Liver (tissue), 8 donors: ENCODE measurements at regions not wholly inside any gene's neighbourhood (a gene's known extent, or its start where the extent isn't known, plus 50 kb on each side); places are given as distances from the start of the nearest gene placed in this dataset.

Source experiments
- DNase-seq: peaks from one replicate; pipeline ENCODE4 v3.0.0-alpha.2; 2017; ENCODE audit warnings: low spot score
- H3K27ac ChIP-seq, 2 donors: one replicate each; pipeline ENCODE4 v1.7.0; 2013; ENCODE audit warnings: inconsistent platforms in 2 of 2, low read length in 2 of 2, control low read depth in 1 of 2, low read depth in 1 of 2, mild to moderate bottlenecking in 1 of 2
- H3K27me3 ChIP-seq, 4 donors: one replicate each; pipeline versions ENCODE4 v1.6.1 to v1.7.0; 2013; ENCODE audit warnings: low read length in 3 of 4, inconsistent platforms in 1 of 4, mild to moderate bottlenecking in 1 of 4, moderate library complexity in 1 of 4; ENCODE audit not compliant: control insufficient read depth in 4 of 4, insufficient read depth in 4 of 4
- H3K36me3 ChIP-seq, 4 donors: one replicate each; pipeline versions ENCODE4 v1.6.1 to v1.7.0; 2013; ENCODE audit warnings: low read length in 3 of 4, mild to moderate bottlenecking in 3 of 4, low read depth in 1 of 4, moderate library complexity in 1 of 4; ENCODE audit not compliant: control insufficient read depth in 4 of 4, insufficient read depth in 3 of 4
- H3K4me1 ChIP-seq, 4 donors: one replicate each; pipeline versions ENCODE4 v1.6.1 to v1.7.0; 2013; ENCODE audit warnings: low read length in 3 of 4, mild to moderate bottlenecking in 3 of 4, moderate library complexity in 1 of 4; ENCODE audit not compliant: control insufficient read depth in 4 of 4, insufficient read depth in 4 of 4
- H3K4me3 ChIP-seq, 3 donors: one replicate each; pipeline versions ENCODE4 v1.6.1 to v1.7.0; 2013; ENCODE audit warnings: low read length in 3 of 3, control low read depth in 1 of 3, low read depth in 1 of 3, mild to moderate bottlenecking in 1 of 3
- H3K9ac ChIP-seq, 2 donors: one replicate each; pipeline ENCODE4 v1.7.0; 2013; ENCODE audit warnings: low read length in 2 of 2, mild to moderate bottlenecking in 2 of 2, moderate library complexity in 2 of 2, control low read depth in 1 of 2, low read depth in 1 of 2
- H3K9me3 ChIP-seq, 4 donors: one replicate each; pipeline versions ENCODE4 v1.6.1 to v1.7.0; 2013; ENCODE audit warnings: low read length in 3 of 4; ENCODE audit not compliant: control insufficient read depth in 4 of 4
- EGR1 ChIP-seq, 2 donors: IDR thresholded peaks; 2 replicates each; pipeline ENCODE4 v1.6.1; 2016 to 2018; ENCODE audit warnings: antibody characterized with exemption in 2 of 2, low read depth in 2 of 2
- FOXA1 ChIP-seq: IDR thresholded peaks from 2 replicates; pipeline ENCODE4 v1.6.1; 2016; ENCODE audit warnings: antibody characterized with exemption
- FOXA2 ChIP-seq: IDR thresholded peaks from 2 replicates; pipeline ENCODE4 v1.6.1; 2016; ENCODE audit warnings: antibody characterized with exemption
- GABPA ChIP-seq, 2 donors: IDR thresholded peaks in 1 of 2; conservative IDR thresholded peaks in 1 of 2; 2 replicates each; pipeline ENCODE4 v1.6.1; 2016; ENCODE audit warnings: antibody characterized with exemption in 2 of 2, mild to moderate bottlenecking in 1 of 2, moderate library complexity in 1 of 2
- HNF4A ChIP-seq, 2 donors: conservative IDR thresholded peaks; 2 replicates each; pipeline ENCODE4 v1.6.1; 2016; ENCODE audit warnings: antibody characterized with exemption in 2 of 2, mild to moderate bottlenecking in 2 of 2
- HNF4G ChIP-seq: IDR thresholded peaks from 2 replicates; pipeline ENCODE4 v1.6.1; 2016; ENCODE audit warnings: antibody characterized with exemption
- NR2F2 ChIP-seq: IDR thresholded peaks from 2 replicates; pipeline ENCODE4 v1.6.1; 2016; ENCODE audit warnings: antibody characterized with exemption
- RAD21 ChIP-seq, 2 donors: IDR thresholded peaks; 2 replicates each; pipeline ENCODE4 v1.6.1; 2016; ENCODE audit warnings: antibody characterized with exemption in 2 of 2, mild to moderate bottlenecking in 2 of 2
- RXRA ChIP-seq, 2 donors: IDR thresholded peaks; 2 replicates each; pipeline ENCODE4 v1.6.1; 2017 to 2018; ENCODE audit warnings: antibody characterized with exemption in 2 of 2, mild to moderate bottlenecking in 1 of 2
- SP1 ChIP-seq: IDR thresholded peaks from 2 replicates; pipeline ENCODE4 v1.6.1; 2018; ENCODE audit warnings: antibody characterized with exemption, mild to moderate bottlenecking
- TAF1 ChIP-seq: conservative IDR thresholded peaks from 2 replicates; pipeline ENCODE4 v1.6.1; 2016; ENCODE audit warnings: antibody characterized with exemption, mild to moderate bottlenecking
- WGBS: extraction: QIAGEN DNeasy Blood & Tissue Kit; methylation state at CpG from one replicate; pipeline ENCODE4 v1.1.7; 2013; 5-methylcytosine and 5-hydroxymethylcytosine counted together
- TF ChIP-seq, protein P1 (sequence below): IDR thresholded peaks from 2 replicates; pipeline ENCODE4 v1.6.1; 2016; ENCODE audit warnings: antibody characterized with exemption
- TF ChIP-seq, protein P2 (sequence below): IDR thresholded peaks from 2 replicates; pipeline ENCODE4 v1.6.1; 2016; ENCODE audit warnings: antibody characterized with exemption
- TF ChIP-seq, protein P3 (sequence below): fragments of 150-350 bp; IDR thresholded peaks from 2 replicates; pipeline ENCODE4 v1.5.1; 2017; ENCODE audit warnings: improper control_type of control experiment, low read depth, low read length; ENCODE audit not compliant: missing input control
- TF ChIP-seq, protein P4 (sequence below): IDR thresholded peaks from 2 replicates; pipeline ENCODE4 v1.6.1; 2016; ENCODE audit warnings: antibody characterized with exemption
- donor health status: healthy.
- donor health status: healthy.
- donor health status: healthy.
- donor health status: healthy.
- donor health status: healthy.

DNA sequence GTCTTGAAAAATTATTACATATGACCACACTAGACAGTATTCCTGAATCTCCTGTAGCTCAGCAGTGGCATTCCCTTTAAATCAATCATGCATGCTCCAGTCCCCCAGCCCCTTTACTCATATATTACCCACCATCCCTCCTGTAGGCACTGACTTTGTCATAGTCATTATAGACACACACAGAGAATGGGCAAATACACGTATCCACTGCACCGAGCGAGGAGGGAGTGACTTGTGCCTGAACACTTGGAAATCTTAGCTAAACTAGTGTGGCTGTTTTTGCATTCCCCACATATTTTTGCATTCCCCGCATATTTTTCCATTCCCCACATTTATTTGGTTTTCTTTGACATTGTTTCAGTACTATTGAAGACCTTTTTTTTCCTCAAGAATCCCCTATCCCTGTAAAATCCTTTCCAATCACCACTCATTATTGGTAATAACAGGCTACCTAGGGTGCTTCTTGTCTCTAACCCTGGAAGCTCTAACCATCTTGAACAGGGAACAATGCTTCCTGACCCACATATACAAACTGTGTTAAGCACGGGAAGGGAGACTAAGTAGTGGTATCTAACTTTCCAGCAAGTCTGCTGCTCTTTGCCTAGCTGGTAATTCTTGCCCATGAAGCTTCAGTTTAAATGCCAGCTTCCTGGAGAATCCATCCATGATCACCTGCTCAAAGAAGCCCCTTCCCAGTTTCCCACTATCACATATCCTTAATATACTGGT, 534.4 kb upstream of the CAMK1G start:
- no peak overlapping the region for H3K4me3 ChIP-seq
- no peaks in the 10 kb centered on the region for H3K27me3 ChIP-seq
- H3K27ac ChIP-seq, result no peak overlapping the region
- TF ChIP-seq, protein P1, sequence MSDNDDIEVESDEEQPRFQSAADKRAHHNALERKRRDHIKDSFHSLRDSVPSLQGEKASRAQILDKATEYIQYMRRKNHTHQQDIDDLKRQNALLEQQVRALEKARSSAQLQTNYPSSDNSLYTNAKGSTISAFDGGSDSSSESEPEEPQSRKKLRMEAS, result no peak
- TF ChIP-seq, protein P2, sequence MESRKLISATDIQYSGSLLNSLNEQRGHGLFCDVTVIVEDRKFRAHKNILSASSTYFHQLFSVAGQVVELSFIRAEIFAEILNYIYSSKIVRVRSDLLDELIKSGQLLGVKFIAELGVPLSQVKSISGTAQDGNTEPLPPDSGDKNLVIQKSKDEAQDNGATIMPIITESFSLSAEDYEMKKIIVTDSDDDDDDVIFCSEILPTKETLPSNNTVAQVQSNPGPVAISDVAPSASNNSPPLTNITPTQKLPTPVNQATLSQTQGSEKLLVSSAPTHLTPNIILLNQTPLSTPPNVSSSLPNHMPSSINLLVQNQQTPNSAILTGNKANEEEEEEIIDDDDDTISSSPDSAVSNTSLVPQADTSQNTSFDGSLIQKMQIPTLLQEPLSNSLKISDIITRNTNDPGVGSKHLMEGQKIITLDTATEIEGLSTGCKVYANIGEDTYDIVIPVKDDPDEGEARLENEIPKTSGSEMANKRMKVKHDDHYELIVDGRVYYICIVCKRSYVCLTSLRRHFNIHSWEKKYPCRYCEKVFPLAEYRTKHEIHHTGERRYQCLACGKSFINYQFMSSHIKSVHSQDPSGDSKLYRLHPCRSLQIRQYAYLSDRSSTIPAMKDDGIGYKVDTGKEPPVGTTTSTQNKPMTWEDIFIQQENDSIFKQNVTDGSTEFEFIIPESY, result no peak
- TF ChIP-seq FOXA1 (no peak), TAF1 (no peak), FOXA2 (no peak), RXRA (IDR thresholded peaks at IDR 0.05) (no peak), HNF4A (conservative IDR thresholded peaks at IDR 0.05) (no peak), RAD21 (IDR thresholded peaks at IDR 0.05) (no peak), GABPA (IDR thresholded peaks at IDR 0.05 in 1 of 2, conservative IDR thresholded peaks at IDR 0.05 in 1 of 2) (no peak), EGR1 (IDR thresholded peaks at IDR 0.05; ENCODE audit: low read depth in 2 of 2) (no peak), NR2F2 (no peak), HNF4G (no peak)
- TF ChIP-seq, protein P3, sequence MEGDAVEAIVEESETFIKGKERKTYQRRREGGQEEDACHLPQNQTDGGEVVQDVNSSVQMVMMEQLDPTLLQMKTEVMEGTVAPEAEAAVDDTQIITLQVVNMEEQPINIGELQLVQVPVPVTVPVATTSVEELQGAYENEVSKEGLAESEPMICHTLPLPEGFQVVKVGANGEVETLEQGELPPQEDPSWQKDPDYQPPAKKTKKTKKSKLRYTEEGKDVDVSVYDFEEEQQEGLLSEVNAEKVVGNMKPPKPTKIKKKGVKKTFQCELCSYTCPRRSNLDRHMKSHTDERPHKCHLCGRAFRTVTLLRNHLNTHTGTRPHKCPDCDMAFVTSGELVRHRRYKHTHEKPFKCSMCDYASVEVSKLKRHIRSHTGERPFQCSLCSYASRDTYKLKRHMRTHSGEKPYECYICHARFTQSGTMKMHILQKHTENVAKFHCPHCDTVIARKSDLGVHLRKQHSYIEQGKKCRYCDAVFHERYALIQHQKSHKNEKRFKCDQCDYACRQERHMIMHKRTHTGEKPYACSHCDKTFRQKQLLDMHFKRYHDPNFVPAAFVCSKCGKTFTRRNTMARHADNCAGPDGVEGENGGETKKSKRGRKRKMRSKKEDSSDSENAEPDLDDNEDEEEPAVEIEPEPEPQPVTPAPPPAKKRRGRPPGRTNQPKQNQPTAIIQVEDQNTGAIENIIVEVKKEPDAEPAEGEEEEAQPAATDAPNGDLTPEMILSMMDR, result no peak
- TF ChIP-seq, protein P4, sequence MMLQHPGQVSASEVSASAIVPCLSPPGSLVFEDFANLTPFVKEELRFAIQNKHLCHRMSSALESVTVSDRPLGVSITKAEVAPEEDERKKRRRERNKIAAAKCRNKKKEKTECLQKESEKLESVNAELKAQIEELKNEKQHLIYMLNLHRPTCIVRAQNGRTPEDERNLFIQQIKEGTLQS, result no peak
- H3K9me3 ChIP-seq, result no peaks in the 10 kb centered on the region
- no peak for DNase-seq
- WGBS, result 86% methylated on average over 5 of the region's 5 CpGs
- H3K4me1 ChIP-seq, result peaks cover 0 to 4% (median 0%) of the 10 kb centered on the region in 4 donors
- H3K9ac ChIP-seq, result no peak overlapping the region
- no peaks in the 10 kb centered on the region for H3K36me3 ChIP-seq

DNA sequence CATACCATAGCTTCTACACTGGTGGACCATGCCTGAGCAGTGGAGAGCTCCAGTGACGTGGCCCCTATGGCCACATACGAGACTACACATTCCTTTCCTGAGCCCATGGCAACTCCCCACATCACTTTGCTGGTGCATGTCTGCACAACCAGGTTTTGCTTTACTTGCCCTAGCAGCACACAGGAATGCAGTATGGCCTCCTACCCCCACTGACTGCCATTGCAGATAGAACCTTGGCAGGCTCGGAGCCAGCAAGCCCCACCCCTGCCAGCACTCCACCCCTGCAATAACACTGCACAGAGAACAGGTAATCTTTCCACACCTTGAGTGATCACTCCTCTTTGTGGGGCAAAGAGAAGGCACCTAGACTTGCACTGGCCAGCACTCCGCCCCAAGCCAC, 531.9 kb upstream of the CAMK1G start:
- 89% methylated on average over 4 of the region's 4 CpGs for WGBS

More for the DNA sequence above, 531.9 kb upstream of the CAMK1G start:
- Histone ChIP-seq H3K36me3 (no peaks in the 10 kb centered on the region), H3K9me3 (no peaks in the 10 kb centered on the region), H3K27ac (no peak overlapping the region), H3K27me3 (no peaks in the 10 kb centered on the region), H3K4me3 (no peak overlapping the region), H3K9ac (no peak overlapping the region), H3K4me1 (no peaks in the 10 kb centered on the region)
- TF ChIP-seq FOXA1 (no peak), SP1 (no peak), RAD21 (IDR thresholded peaks at IDR 0.05) (no peak)
- TF ChIP-seq, protein P3, result no peak
- DNase-seq, result no peak
